GM19239 (cell line): ENCODE measurements at regions not wholly inside any gene's neighbourhood (a gene's known extent, or its start where the extent isn't known, plus 50 kb on each side); places are given as distances from the start of the nearest gene placed in this dataset.
"Not testable (repeated sequence)": the region's sequence is repeated elsewhere in the genome, so short reads cannot be mapped to it uniquely, and the experiment has no call there.

Experiments
- DNase-seq: peaks from one replicate; pipeline ENCODE4 v3.0.0; 2011; ENCODE audit warnings: low spot score; ENCODE audit not compliant: insufficient read length
- FAIRE-seq: peaks from 2 replicates; lab custom pipeline; 2011; peaks lifted over from hg19 to GRCh38; lab: Jason Lieb, UNC

- FAIRE-seq (no peak), DNase-seq (no peak)
Measured at GRCh38 chr3:66904831-66905493, 93.1 kb upstream of the KBTBD8 start.

DNA sequence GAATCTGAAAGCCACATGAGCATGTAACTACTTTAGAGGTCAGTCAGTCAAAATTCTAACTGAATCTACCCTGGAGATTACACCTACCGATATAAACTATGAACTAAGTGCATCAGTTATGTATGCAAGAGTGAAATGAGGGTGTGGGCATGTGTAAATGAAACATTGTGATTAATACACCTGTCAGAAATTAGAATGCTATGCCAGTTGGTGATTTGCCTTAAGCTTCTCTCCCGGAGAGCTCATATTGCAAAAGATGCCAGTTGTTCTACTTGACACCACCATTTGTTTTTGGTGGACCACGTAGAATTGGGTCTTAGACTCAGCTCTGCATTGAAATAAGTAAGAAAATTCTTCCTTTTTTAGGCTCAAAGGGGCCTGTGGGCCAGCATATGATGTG lies 91.0 kb upstream of the KBTBD8 start:
- DNase-seq (no peak), FAIRE-seq (no peak)

DNA sequence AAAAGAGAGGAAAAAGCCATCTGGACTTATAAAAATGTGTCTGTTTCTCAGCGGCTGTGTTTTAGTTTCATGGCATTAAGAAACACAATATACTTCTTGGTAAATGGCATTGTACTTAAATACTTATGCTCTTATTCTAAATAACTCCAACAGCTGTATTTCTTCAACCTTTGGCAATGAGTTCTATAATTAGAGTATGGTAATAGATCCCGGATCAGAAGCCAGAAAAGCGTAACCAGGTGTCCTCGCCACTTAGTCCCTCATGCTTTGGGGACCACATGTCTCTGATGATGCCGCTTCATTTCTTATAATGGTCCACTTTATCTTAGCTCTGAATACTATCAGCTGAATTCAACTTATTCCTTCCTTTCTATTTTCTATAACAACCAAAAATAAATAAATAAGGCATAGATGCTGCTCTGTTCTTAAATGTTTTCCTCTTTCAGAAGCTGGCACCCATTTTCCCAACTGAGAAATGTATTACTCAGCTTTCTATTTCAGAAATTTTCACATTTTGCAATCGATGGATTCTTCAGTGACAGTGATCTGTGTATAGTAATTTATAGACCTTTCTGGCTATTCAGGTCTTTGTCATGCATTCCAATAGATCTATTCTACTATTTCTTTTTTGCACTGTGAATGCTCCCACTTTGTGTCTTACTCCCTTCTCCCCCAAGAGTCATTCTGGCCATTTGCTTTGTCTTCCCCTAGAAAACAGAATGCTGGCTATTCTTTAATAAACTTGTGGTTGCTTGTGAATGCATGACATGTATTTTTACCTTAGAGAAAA lies 87.6 kb upstream of the KBTBD8 start:
- DNase-seq: no peak
- FAIRE-seq: no peak

GRCh38 chr3:66912306-66912705 lies 85.8 kb upstream of the KBTBD8 start:
- no peak for FAIRE-seq
- DNase-seq: no peak

DNA sequence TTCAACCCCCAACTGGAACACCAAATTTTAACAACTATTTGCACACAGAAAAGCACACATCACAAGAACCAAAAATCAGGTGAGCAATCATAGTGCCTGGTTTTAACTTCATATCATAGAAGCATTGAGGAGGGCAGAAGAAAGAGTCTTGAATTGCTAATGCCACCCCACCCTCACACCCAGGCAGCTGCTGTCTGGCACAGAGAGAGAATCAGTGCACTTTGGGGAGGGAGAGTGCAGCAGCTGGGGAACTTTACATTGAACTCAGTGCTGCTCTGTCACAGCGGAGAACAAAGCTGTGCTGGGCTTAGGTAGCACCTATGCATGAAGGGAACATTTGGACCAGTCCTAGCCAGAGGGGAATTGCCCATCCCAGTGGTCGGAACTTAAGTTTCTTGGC lies 76.0 kb upstream of the KBTBD8 start:
- DNase-seq (no peak), FAIRE-seq (no peak)

- FAIRE-seq (no peak), DNase-seq (no peak)
Measured at GRCh38 chr3:66923969-66924368, 74.1 kb upstream of the KBTBD8 start.

GRCh38 chr3:66928252-66928651 lies 69.9 kb upstream of the KBTBD8 start:
- no peak for DNase-seq

GRCh38 chr3:66931291-66931690 lies 66.8 kb upstream of the KBTBD8 start:
- FAIRE-seq (no peak), DNase-seq (no peak)

More at GRCh38 chr3:66928252-66928651, 69.9 kb upstream of the KBTBD8 start:
- FAIRE-seq: no peak

GRCh38 chr3:66931699-66932098 lies 66.4 kb upstream of the KBTBD8 start:
- DNase-seq (no peak), FAIRE-seq (no peak)

GRCh38 chr3:66933233-66933632 lies 64.9 kb upstream of the KBTBD8 start:
- DNase-seq (no peak), FAIRE-seq (no peak)

DNA sequence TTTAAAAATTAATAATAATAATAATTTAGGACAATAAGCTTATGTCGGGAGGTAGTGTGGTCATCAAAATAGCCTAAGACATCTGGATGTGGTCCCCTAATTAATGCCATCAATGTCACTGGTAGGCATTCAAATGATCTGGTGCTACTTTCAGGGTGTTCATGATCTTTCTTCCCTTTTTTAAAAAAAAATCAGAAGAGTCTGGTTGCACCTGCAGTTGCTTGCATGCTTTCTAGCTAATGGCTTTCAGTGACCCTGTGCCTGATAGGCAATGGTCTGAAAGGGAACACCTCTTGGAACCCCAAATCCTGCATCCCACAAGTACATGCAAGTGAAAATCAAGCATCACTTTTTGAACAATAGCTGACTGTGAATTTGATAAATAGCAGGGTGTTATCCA lies 64.1 kb upstream of the KBTBD8 start:
- no peak for DNase-seq
- FAIRE-seq: no peak

- FAIRE-seq (no peak), DNase-seq (no peak)
Measured at GRCh38 chr3:66934725-66935124, 63.4 kb upstream of the KBTBD8 start.

DNA sequence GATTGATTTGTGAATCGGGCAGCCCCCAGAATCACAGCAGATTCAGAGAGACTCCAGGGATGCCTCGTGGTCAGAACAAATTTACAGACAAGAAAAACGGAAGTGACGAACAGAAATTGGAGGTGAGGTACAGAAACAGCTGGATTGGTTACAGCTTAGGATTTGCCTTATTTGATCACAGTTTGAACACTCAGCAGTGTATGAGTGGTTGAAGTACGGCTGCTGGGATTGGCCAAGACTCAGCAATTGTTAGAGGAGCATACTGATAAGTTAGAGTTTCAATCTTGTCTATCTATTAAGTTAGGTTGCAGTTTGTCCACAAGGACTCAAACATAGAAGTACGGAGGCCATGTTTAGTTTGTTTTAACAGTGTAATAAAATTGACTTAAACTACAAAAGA lies 61.1 kb upstream of the KBTBD8 start:
- DNase-seq, FAIRE-seq: not testable (repeated sequence)

DNA sequence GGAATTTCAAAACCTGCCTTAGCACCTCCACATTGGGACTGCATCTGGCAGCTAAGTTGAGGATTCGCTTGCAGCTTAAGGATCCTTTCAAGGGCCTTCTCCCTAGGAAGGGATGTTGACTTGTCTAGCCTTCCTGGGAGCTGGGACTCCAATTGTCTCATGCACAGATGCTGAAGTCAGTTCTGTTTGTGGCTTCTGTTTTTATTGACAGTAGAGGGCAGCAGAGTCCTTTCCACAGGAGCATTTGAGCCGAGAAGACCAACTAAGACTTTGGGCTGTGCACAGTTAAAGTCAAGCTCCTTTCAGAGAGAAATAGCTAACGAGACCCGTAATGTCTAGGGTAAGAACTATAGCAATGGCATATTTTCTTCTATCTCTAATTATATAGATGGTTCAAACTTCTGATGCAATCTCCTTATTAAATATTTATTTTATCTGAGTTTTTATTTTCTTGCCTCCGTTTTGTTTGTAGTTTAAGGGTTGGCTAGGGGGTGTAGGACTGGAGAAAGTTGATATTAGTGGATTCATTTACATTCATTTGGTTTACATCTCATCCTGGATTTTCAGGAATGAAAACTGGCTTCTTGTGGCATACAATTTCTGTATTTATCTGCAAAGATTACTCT lies 59.7 kb upstream of the KBTBD8 start:
- FAIRE-seq (peak; percentile 11), DNase-seq (peak; percentile 9)

- no peak for FAIRE-seq
Measured at GRCh38 chr3:66948041-66948440, 50.1 kb upstream of the KBTBD8 start.

More at GRCh38 chr3:66948041-66948440, 50.1 kb upstream of the KBTBD8 start:
- no peak for DNase-seq
